ENCODE measurements at regions not wholly inside any gene's neighbourhood (a gene's known extent, or its start where the extent isn't known, plus 50 kb on each side); places are given as distances from the start of the nearest gene placed in this dataset.

GRCh38 chr5:152089644-152090043 lies 165.0 kb upstream of the GLRA1 start:
- no peak for DNase-seq (ENCODE audit: low spot score in 2 of 2, unreplicated experiment in 2 of 2)
- Mint-ChIP-seq H3K4me3 (no peak overlapping the region), H3K27ac (no peak overlapping the region), H3K27me3 (ENCODE audit: low read depth) (peaks cover 3% of the 10 kb centered on the region), H3K4me1 (peaks cover 5% of the 10 kb centered on the region), H3K9me3 (no peaks in the 10 kb centered on the region), H3K36me3 (no peaks in the 10 kb centered on the region)
- TF ChIP-seq CTCF (IDR thresholded peaks at IDR 0.05; ENCODE audit: unreplicated experiment) = no peak

- H3K9me3 Mint-ChIP-seq = peaks cover 4% of the 10 kb centered on the region
Measured at GRCh38 chr5:152086668-152087067, 162.0 kb upstream of the GLRA1 start.

GRCh38 chr5:152084476-152084875 lies 159.8 kb upstream of the GLRA1 start:
- H3K27ac Mint-ChIP-seq = no peak overlapping the region
- H3K27me3 Mint-ChIP-seq (ENCODE audit: low read depth) = no peaks in the 10 kb centered on the region
- no peak overlapping the region for H3K4me3 Mint-ChIP-seq
- H3K9me3 Mint-ChIP-seq = peaks cover 4% of the 10 kb centered on the region
- peaks cover 6% of the 10 kb centered on the region for H3K4me1 Mint-ChIP-seq
- H3K36me3 Mint-ChIP-seq = no peaks in the 10 kb centered on the region
- DNase-seq (ENCODE audit: low spot score in 2 of 2, unreplicated experiment in 2 of 2) = no peak
- no peak for TF ChIP-seq CTCF (IDR thresholded peaks at IDR 0.05; ENCODE audit: unreplicated experiment)

More at GRCh38 chr5:152086668-152087067, 162.0 kb upstream of the GLRA1 start:
- no peak for DNase-seq (ENCODE audit: low spot score in 2 of 2, unreplicated experiment in 2 of 2)
- Mint-ChIP-seq H3K4me3 (no peak overlapping the region), H3K27me3 (ENCODE audit: low read depth) (peaks cover 3% of the 10 kb centered on the region), H3K36me3 (no peaks in the 10 kb centered on the region), H3K4me1 (peaks cover 6% of the 10 kb centered on the region), H3K27ac (no peak overlapping the region)
- TF ChIP-seq CTCF (IDR thresholded peaks at IDR 0.05; ENCODE audit: unreplicated experiment) = no peak

- Mint-ChIP-seq H3K4me3 (no peak overlapping the region), H3K4me1 (peaks cover 6% of the 10 kb centered on the region), H3K27me3 (ENCODE audit: low read depth) (no peaks in the 10 kb centered on the region), H3K27ac (no peak overlapping the region), H3K36me3 (no peaks in the 10 kb centered on the region), H3K9me3 (peaks cover 4% of the 10 kb centered on the region)
- TF ChIP-seq CTCF (IDR thresholded peaks at IDR 0.05; ENCODE audit: unreplicated experiment) = no peak
- no peak for DNase-seq (ENCODE audit: low spot score in 2 of 2, unreplicated experiment in 2 of 2)
Measured at GRCh38 chr5:152083231-152083630, 158.6 kb upstream of the GLRA1 start.

- no peaks in the 10 kb centered on the region for H3K9me3 Mint-ChIP-seq
- peaks cover 35% of the 10 kb centered on the region for H3K27me3 Mint-ChIP-seq (ENCODE audit: low read depth)
- no peak for DNase-seq (ENCODE audit: low spot score in 2 of 2, unreplicated experiment in 2 of 2)
- H3K36me3 Mint-ChIP-seq = no peaks in the 10 kb centered on the region
- no peak overlapping the region for H3K4me3 Mint-ChIP-seq
- TF ChIP-seq CTCF (IDR thresholded peaks at IDR 0.05; ENCODE audit: unreplicated experiment) = no peak
- H3K4me1 Mint-ChIP-seq = no peaks in the 10 kb centered on the region
- H3K27ac Mint-ChIP-seq = no peak overlapping the region
Measured at GRCh38 chr5:152072091-152072490, 147.4 kb upstream of the GLRA1 start.

GRCh38 chr5:152070591-152070990 lies 145.9 kb upstream of the GLRA1 start:
- peaks cover 30% of the 10 kb centered on the region for H3K27me3 Mint-ChIP-seq (ENCODE audit: low read depth)
- no peak overlapping the region for H3K27ac Mint-ChIP-seq
- no peak overlapping the region for H3K4me3 Mint-ChIP-seq
- H3K9me3 Mint-ChIP-seq = no peaks in the 10 kb centered on the region
- TF ChIP-seq CTCF (IDR thresholded peaks at IDR 0.05; ENCODE audit: unreplicated experiment) = no peak
- no peak for DNase-seq (ENCODE audit: low spot score in 2 of 2, unreplicated experiment in 2 of 2)
- no peaks in the 10 kb centered on the region for H3K36me3 Mint-ChIP-seq
- no peaks in the 10 kb centered on the region for H3K4me1 Mint-ChIP-seq

Measured in mesothelial cell of epicardium (in vitro differentiated cells).